Stimulated activated CD8-positive, alpha-beta memory T cell treated with anti-CD3 and anti-CD28 coated beads, Interleukin-4, amount 100 ng/mL, for 48 hours (primary cell): ENCODE measurements at regions not wholly inside any gene's neighbourhood (a gene's known extent, or its start where the extent isn't known, plus 50 kb on each side); places are given as distances from the start of the nearest gene placed in this dataset.
"Not testable (repeated sequence)": the region's sequence is repeated elsewhere in the genome, so short reads cannot be mapped to it uniquely, and the experiment has no call there.

Source experiments
- DNase-seq: peaks from one replicate; pipeline ENCODE4 v3.0.0-alpha.2; 2020

DNA sequence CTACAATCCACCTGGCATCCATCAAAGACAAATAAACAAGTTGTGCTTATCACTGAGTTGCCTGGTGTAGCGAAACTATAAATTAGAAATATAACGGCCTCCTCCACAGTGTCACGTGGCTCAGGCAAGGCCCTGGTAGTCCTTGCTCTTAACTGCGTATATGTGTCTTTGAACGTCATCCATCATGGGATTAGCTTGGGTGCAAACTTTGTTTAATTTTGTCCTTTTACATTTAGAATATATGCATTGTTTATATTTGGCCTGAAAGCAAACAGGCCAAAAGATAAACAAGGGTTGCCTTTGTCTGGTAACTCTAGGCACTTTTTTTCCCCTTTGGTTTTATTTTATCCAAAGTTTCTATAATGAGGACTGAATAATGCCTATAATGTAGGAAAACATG, 184.9 kb downstream of the KIT start:
- DNase-seq: no peak

DNA sequence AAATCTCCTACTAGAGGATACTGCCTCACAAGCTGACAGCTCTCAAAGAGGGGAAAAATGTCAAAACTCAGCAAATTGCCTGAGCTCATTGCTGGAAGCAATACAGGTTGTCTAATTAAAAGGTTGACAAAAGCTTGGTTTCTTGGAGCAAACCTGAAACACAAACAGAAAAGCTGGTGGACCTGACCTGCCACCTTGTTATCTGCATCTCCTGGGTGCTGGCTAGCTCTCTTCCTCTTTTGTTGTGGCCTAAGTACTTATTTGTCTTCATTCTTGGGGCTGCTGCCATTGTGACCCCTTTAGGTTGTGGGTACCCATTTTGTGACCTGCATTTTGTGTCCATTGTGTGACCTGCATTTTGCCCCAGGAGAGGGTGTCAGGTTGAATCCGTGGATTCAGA, 184.5 kb downstream of the KIT start:
- no peak for DNase-seq

DNA sequence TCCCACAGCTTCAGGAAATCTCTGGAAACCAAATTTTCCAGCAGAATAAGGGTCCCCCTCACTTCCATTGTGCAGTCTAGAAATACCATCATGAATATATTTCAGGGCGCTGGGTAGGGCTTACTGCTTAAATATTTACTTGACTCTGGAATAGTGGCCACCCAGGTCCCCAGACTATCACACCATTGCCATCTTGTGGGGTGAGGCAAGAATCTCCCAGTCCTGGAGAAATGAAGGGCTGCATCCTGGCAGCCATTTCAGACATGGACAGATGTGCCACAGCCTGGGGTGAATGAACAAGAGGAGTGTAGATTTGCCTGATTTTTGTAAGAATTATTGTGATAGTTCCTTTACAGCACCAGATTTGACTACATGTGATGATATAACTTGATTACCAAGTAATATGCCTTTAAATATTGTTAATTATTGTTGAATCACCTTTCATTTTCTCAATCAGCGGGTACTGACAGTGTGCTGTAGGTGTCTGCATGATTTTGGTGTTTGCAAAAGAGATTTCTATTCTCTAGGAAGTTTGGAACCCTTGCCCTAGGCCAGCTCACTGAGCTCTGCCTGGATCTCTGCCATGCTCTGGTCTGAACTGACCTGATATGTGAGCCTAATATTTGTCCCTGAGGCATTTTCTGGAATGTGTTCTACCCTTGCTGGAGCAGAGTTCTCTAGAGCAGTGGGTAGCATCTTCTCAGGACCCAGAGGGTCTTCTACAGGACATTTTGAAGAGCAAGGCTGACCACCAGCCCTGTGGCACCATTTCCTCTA, 183.4 kb downstream of the KIT start:
- no peak for DNase-seq

DNA sequence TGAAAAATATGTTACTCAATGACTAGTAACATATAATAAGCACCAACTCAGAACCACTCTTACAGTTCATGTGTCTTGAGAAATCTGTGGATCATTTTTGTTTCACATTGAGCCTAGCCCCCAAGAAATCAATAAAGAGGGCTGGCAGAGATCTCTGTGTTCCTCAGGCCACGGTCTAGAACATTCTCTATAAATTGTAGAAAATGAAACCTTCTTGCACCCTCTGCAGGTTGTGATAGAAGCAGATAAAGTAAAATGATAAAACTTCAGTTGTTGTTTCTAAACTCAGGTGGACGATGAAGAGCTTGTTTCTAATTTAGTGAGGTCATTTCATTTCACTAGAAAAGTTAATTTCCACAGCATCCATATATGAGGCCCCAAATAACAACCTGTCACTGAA, 182.7 kb downstream of the KIT start:
- no peak for DNase-seq

DNA sequence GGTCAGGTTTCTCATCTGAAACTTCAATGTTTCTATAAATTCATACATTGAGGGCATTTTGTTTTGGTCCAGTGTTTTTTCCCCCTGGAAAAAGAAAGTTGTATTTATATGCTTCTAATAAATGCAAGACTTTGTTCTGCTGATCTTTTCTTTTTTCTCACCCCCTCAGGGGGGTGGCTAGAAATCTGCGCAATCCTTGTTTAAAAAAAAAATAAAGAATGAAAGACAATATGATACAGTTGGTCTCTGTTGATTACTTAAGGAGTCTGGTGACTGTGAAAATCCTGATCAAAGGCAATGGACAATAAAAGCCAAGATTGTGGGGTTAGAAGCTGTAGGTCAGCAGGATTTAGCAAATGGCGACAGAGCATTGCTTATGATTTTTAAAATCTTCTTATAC, 180.5 kb downstream of the KIT start:
- no peak for DNase-seq

DNA sequence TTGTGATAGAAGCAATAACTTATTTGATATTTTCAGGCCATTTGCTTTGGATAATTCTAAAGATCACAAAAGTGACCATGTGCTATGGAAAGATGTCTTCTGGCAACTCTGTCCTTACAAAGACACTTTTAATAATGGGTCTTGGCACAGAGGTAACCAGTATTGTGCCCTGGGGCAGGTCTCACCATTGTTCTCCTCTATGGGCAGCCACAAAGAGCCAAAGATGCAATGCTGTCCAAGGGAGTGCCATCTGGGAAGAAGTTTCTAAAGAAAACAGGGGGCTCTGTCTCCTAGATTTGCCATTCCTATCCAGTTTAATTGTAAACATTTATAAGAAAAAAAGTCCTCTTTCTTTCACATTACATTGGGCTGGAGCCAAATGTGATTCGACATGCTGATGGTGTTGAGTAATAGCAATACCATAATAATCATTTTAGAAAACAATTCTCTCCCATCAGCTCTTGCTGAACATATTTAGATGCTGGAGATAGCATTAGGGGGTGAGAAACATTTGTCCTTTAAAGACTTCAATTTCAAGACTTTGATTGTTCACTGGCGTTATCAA, 179.9 kb downstream of the KIT start:
- DNase-seq: no peak

DNA sequence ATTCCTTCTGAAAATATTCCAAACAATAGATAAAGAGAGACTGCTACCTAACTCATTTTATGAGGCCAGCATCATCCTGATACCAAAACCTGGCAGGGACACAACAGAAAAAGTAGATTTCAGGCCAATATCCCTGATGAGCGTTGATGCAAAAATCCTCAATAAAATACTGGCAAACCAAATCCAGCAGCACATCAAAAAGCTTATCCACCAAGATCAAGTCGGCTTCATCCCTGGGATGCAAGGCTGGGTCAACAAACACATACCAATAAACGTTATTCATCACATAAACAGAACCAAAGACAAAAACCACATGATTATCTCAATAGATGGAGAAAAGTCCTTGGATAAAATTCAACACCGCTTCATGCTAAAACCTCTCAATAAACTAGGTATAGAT, 170.6 kb downstream of the KIT start:
- not testable (repeated sequence) for DNase-seq

DNA sequence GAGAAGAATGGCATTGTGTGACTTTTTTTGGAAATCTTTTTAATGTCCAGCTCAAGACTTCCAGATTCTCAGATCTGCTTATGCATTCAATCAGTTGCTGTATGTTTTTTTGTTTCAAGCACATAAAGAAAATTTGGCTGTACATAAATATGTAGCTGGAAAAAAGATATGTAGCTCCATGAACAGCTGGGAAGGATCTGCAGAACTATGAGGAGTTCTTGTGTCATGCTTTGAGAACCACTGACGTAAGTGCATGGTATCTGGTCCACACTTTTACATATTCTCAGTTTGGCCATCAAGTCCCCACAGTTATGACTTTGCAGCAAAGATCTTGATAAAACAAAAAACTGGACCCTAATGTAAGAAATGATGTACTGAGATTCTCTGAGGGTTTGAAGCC, 165.9 kb downstream of the KIT start:
- DNase-seq: no peak

DNA sequence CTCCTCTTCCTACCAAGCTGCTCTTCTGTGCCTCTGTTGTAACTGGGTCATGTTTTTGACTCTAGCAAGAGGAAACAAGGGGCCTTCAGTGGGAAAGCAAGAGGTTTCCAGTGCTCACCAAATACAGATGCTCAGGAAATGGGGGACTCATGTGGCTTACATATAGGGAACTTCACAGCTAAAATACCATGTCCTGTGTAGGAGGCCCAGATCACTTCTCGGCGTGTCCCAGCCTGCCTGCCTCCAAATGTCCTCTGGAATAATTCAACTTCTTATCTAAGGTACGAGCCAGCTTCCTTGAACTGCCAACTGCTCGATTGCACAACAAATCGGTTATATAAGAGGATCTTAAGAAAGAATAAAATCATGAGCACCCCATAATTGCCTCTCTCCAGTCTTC, 161.3 kb downstream of the KIT start:
- no peak for DNase-seq

DNA sequence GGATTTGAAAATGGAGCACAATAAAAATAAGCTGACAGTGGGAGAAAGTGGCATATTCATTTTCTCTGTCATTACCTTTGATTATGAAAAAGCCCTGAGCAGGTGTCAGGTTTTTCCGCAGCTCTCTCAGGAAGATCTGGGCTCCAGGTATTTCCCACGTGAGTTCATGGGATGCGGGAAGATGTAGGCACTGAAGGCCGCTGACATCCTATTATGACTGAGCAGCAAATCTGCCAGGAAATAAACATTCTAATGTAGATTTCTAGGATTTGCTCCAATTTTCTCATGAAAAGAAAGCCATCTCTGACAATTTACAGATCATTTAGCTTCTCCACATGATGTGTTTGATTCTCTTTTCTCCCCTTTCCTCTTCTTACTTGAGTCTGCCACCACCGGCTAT, 160.7 kb downstream of the KIT start:
- DNase-seq: no peak

DNA sequence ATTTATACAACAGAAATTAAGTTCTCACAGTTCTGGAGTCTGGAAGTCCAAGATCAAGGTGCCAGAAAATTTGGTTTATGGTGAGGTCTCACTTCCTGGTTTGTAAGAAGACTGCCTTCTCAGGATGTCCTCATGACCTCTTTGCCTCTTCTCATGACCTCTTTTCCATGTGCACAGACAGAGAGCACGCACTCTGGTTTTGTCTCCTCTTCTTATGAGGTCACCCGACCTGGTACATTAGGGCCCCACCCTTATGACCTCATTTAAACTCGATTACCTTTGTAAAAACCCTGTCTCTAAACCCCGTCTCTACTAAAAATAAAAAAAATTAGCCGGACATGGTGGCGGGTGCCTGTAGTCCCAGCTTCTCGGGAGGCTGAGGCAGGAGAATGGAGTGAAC, 155.9 kb downstream of the KIT start:
- DNase-seq: no peak

DNA sequence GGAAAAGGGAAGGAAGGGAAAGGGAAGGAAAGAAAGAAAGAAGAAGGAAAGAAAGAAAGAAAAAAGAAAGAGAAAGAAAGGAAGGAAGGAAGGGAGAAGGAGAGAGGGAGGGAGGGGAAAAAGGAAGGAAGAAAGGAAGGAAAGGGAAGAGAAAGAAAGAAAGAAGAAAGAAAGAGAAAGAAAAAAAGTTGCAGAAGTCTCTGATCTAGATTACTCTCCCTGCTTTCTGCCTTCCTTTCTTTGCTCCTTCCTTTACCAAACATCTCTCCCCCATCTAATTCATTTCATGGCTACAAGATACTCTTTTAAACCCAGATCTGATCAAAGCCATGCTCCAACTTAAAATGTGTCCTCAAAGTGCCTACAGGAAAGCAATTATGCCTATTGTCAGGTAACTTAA, 148.6 kb downstream of the KIT start:
- DNase-seq: no peak

DNA sequence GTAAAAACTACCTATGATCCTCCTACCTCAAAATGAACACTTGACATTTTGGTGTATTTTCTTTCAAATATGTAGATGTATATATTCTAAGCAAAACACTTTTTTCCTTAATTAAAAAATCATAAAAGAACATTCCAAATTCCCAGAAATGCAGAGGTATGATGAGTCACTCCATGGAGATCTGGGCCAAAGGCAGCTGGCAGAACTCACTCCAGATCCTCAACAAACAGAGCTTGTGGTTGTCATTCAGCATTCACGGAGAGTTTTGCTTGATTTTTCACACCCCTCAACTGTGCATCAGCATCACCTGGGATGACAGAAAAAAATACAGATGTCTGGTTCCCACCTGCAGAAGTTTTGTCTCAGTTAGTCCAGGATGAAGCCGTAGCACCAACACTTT, 144.6 kb downstream of the KIT start:
- DNase-seq: no peak

DNA sequence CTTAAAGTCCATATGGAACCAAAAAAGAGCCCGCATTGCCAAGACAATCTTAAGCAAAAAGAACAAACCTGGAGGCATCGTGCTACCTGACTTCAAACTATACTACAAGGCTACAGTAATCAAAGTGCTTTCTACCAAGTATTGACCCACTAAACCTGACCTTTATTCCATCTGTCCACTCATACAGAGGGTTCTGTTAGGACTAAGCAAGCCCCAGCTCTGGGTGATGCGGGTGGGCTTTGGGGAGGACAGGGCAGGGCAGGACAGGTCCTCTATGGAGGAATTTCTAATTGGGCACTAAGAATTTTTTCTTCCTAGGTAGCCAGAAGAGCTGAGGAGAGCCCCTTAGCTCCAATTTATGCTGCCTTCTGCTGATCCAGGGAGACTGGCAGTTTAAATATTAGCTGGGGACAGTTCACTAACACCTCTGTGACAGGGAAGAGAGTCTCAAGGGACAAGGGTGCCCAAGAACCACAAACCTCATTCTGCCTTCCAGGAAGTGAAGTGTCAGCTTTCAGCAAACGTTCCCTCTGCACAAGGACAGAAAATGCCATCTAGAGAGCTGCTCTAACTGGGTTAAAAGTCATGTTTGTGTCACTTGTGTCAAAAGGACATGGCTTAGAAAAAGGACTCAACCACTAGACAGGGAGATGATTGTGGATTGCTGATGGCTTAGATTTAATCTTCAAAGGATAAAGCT, 143.2 kb downstream of the KIT start:
- no peak for DNase-seq

DNA sequence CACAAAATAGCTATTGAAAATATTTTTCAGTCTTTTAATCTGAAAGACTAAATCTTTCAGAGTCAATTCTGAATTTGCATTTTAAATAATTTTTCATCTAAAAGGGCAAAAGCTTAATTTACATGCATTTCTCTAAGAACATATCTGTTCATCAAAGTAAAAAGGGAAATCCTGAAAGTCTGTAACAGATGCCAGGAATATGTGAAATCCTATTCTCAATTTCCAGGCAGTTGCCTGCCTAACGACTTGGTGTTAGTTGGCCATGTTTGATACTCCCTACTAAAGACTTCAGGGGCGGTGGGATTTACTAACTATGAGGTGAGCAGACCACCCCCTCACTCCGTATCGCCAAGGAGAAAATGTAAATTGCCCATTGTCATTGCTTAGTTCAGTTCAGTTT, 136.8 kb downstream of the KIT start:
- DNase-seq: no peak

DNA sequence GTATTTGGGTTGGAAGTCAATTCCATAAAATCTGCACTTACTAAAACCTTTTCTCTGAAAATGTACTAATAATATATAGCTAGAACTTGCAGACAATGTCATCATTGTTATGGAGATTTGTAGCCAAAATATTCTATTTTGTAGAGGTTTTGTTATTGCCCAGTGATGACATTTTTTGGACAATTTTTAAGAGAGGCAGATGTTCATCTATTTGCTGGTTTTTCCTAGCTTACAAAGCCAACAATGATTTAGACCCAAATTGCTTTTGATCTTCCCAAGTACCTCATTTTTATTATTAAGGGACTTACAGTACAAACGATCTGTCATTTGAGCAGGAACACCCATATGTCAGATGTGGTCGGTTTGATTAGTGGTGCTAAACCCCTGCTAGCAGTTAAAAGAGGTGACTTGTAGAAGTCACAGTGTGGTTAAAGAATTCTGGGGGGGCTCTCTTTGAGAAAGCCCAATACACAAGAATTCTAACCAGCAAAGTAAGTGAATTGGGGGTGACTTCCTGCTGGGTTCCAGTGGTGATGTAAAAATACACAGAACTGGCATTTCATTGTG, 136.2 kb downstream of the KIT start:
- no peak for DNase-seq
